HEK293T (cell line): ENCODE measurements at regions not wholly inside any gene's neighbourhood (a gene's known extent, or its start where the extent isn't known, plus 50 kb on each side); places are given as distances from the start of the nearest gene placed in this dataset.

ENCODE experiments used
- BHLHE40 ChIP-seq: fragments of 450-650 bp; IDR thresholded peaks from 2 replicates; pipeline ENCODE4 v1.6.1; 2016; ENCODE audit warnings: mild to moderate bottlenecking, moderate library complexity, borderline replicate concordance
- FOXA1 ChIP-seq: fragments of 450-650 bp; IDR thresholded peaks from 2 replicates; pipeline ENCODE4 v1.6.1; 2016; ENCODE audit warnings: mild to moderate bottlenecking
- FOXM1 ChIP-seq: fragments of 450-650 bp; IDR thresholded peaks from 2 replicates; pipeline ENCODE4 v1.6.1; 2017; ENCODE audit warnings: mild to moderate bottlenecking, borderline replicate concordance
- HDGF ChIP-seq: fragments of 450-650 bp; IDR thresholded peaks from 2 replicates; pipeline ENCODE4 v1.6.1; 2017; ENCODE audit warnings: antibody characterized with exemption, borderline replicate concordance
- L3MBTL2 ChIP-seq: fragments of 450-650 bp; conservative IDR thresholded peaks from 2 replicates; pipeline ENCODE4 v1.6.1; 2016; ENCODE audit warnings: mild to moderate bottlenecking
- SP1 ChIP-seq: fragments of 450-650 bp; IDR thresholded peaks from 2 replicates; pipeline ENCODE4 v1.6.1; 2017
- TARDBP ChIP-seq: fragments of 450-650 bp; IDR thresholded peaks from 2 replicates; pipeline ENCODE4 v1.6.1; 2016
- ZNF384 ChIP-seq: fragments of 450-650 bp; IDR thresholded peaks from 2 replicates; pipeline ENCODE4 v1.6.1; 2016

- no peak for TF ChIP-seq TARDBP
- no peak for TF ChIP-seq FOXM1
- no peak for TF ChIP-seq SP1
- TF ChIP-seq BHLHE40: no peak
- TF ChIP-seq L3MBTL2: no peak
- TF ChIP-seq HDGF: no peak
- TF ChIP-seq FOXA1: no peak
- TF ChIP-seq ZNF384: no peak
These were observed 182.7 kb upstream of the EEA1 start for GRCh38 chr12:93111773-93112172.
